ENCODE measurements at regions not wholly inside any gene's neighbourhood (a gene's known extent, or its start where the extent isn't known, plus 50 kb on each side); places are given as distances from the start of the nearest gene placed in this dataset.

- Mint-ChIP-seq H3K9me3 (peaks cover 3% of the 10 kb centered on the region), H3K27ac (no peak overlapping the region), H3K4me1 (peaks cover 6% of the 10 kb centered on the region), H3K36me3 (no peaks in the 10 kb centered on the region), H3K27me3 (peaks cover 2% of the 10 kb centered on the region), H3K4me3 (no peak overlapping the region)
- ATAC-seq (ENCODE audit: low read depth) (no peak), DNase-seq (ENCODE audit: low spot score in 2 of 2) (no peak)
Observed at GRCh38 chr2:5939553-5939952, 247.4 kb downstream of the SOX11 start.

GRCh38 chr2:5940596-5941535 is 248.7 kb downstream of the SOX11 start:
- DNase-seq (ENCODE audit: low spot score in 2 of 2) (no peak), ATAC-seq (ENCODE audit: low read depth) (no peak)
- H3K4me1 Mint-ChIP-seq, result peaks cover 6% of the 10 kb centered on the region
- peaks cover 2% of the 10 kb centered on the region for H3K27me3 Mint-ChIP-seq
- H3K27ac Mint-ChIP-seq, result no peak overlapping the region
- no peaks in the 10 kb centered on the region for H3K36me3 Mint-ChIP-seq
- peaks cover 3% of the 10 kb centered on the region for H3K9me3 Mint-ChIP-seq
- no peak overlapping the region for H3K4me3 Mint-ChIP-seq

GRCh38 chr2:5942204-5942603 is 250.0 kb downstream of the SOX11 start:
- H3K9me3 Mint-ChIP-seq, result no peaks in the 10 kb centered on the region
- ATAC-seq (ENCODE audit: low read depth), result peak; percentile 83
- H3K27ac Mint-ChIP-seq, result no peak overlapping the region
- H3K36me3 Mint-ChIP-seq, result no peaks in the 10 kb centered on the region
- H3K27me3 Mint-ChIP-seq, result no peaks in the 10 kb centered on the region
- no peak for DNase-seq (ENCODE audit: low spot score in 2 of 2)
- H3K4me1 Mint-ChIP-seq, result peaks cover 6% of the 10 kb centered on the region
- H3K4me3 Mint-ChIP-seq, result no peak overlapping the region

- no peak overlapping the region for H3K27ac Mint-ChIP-seq
- no peak overlapping the region for H3K4me3 Mint-ChIP-seq
- H3K9me3 Mint-ChIP-seq, result no peaks in the 10 kb centered on the region
- H3K4me1 Mint-ChIP-seq, result peaks cover 6% of the 10 kb centered on the region
- ATAC-seq (ENCODE audit: low read depth), result no peak
- H3K27me3 Mint-ChIP-seq, result no peaks in the 10 kb centered on the region
- H3K36me3 Mint-ChIP-seq, result no peaks in the 10 kb centered on the region
- DNase-seq (ENCODE audit: low spot score in 2 of 2), result no peak
Observed at GRCh38 chr2:5945742-5946141, 253.6 kb downstream of the SOX11 start.

- Mint-ChIP-seq H3K9me3 (no peaks in the 10 kb centered on the region), H3K4me1 (peaks cover 6% of the 10 kb centered on the region), H3K4me3 (no peak overlapping the region), H3K27ac (no peak overlapping the region), H3K27me3 (no peaks in the 10 kb centered on the region), H3K36me3 (no peaks in the 10 kb centered on the region)
- ATAC-seq (ENCODE audit: low read depth), result no peak
- DNase-seq (ENCODE audit: low spot score in 2 of 2), result no peak
Observed at GRCh38 chr2:5946225-5947115, 254.3 kb downstream of the SOX11 start.

GRCh38 chr2:5950736-5951135 is 258.6 kb downstream of the SOX11 start:
- no peaks in the 10 kb centered on the region for H3K4me1 Mint-ChIP-seq
- ATAC-seq (ENCODE audit: low read depth), result no peak
- peaks cover 5% of the 10 kb centered on the region for H3K9me3 Mint-ChIP-seq
- no peak overlapping the region for H3K27ac Mint-ChIP-seq
- no peaks in the 10 kb centered on the region for H3K36me3 Mint-ChIP-seq
- H3K27me3 Mint-ChIP-seq, result no peaks in the 10 kb centered on the region
- H3K4me3 Mint-ChIP-seq, result no peak overlapping the region
- no peak for DNase-seq (ENCODE audit: low spot score in 2 of 2)

- peaks cover 8% of the 10 kb centered on the region for H3K9me3 Mint-ChIP-seq
- DNase-seq (ENCODE audit: low spot score in 2 of 2) (no peak), ATAC-seq (ENCODE audit: low read depth) (no peak)
- no peaks in the 10 kb centered on the region for H3K4me1 Mint-ChIP-seq
- no peak overlapping the region for H3K4me3 Mint-ChIP-seq
- no peak overlapping the region for H3K27ac Mint-ChIP-seq
- H3K27me3 Mint-ChIP-seq, result no peaks in the 10 kb centered on the region
- no peaks in the 10 kb centered on the region for H3K36me3 Mint-ChIP-seq
Observed at GRCh38 chr2:5951471-5951870, 259.3 kb downstream of the SOX11 start.

- ATAC-seq (ENCODE audit: low read depth), result no peak
- Mint-ChIP-seq H3K36me3 (no peaks in the 10 kb centered on the region), H3K4me3 (no peak overlapping the region)
Observed at GRCh38 chr2:5953525-5953924, 261.3 kb downstream of the SOX11 start.

GRCh38 chr2:5954509-5954908 is 262.3 kb downstream of the SOX11 start:
- Mint-ChIP-seq H3K27ac (no peak overlapping the region), H3K4me3 (no peak overlapping the region), H3K36me3 (no peaks in the 10 kb centered on the region)

More at GRCh38 chr2:5953525-5953924, 261.3 kb downstream of the SOX11 start:
- no peak for DNase-seq (ENCODE audit: low spot score in 2 of 2)
- Mint-ChIP-seq H3K9me3 (peaks cover 9% of the 10 kb centered on the region), H3K27me3 (no peaks in the 10 kb centered on the region), H3K27ac (no peak overlapping the region), H3K4me1 (no peaks in the 10 kb centered on the region)

GRCh38 chr2:5955921-5956320 is 263.7 kb downstream of the SOX11 start:
- no peaks in the 10 kb centered on the region for H3K36me3 Mint-ChIP-seq
- H3K27me3 Mint-ChIP-seq, result no peaks in the 10 kb centered on the region
- no peak overlapping the region for H3K27ac Mint-ChIP-seq
- H3K4me1 Mint-ChIP-seq, result no peaks in the 10 kb centered on the region
- no peak for DNase-seq (ENCODE audit: low spot score in 2 of 2)
- H3K9me3 Mint-ChIP-seq, result peaks cover 9% of the 10 kb centered on the region
- ATAC-seq (ENCODE audit: low read depth), result no peak
- H3K4me3 Mint-ChIP-seq, result no peak overlapping the region

More at GRCh38 chr2:5954509-5954908, 262.3 kb downstream of the SOX11 start:
- H3K9me3 Mint-ChIP-seq, result peaks cover 9% of the 10 kb centered on the region
- no peaks in the 10 kb centered on the region for H3K4me1 Mint-ChIP-seq
- DNase-seq (ENCODE audit: low spot score in 2 of 2), result no peak
- no peaks in the 10 kb centered on the region for H3K27me3 Mint-ChIP-seq
- ATAC-seq (ENCODE audit: low read depth), result no peak

- no peak for ATAC-seq (ENCODE audit: low read depth)
- no peaks in the 10 kb centered on the region for H3K4me1 Mint-ChIP-seq
- H3K27ac Mint-ChIP-seq, result no peak overlapping the region
- DNase-seq (ENCODE audit: low spot score in 2 of 2), result no peak
- H3K4me3 Mint-ChIP-seq, result no peak overlapping the region
- no peaks in the 10 kb centered on the region for H3K27me3 Mint-ChIP-seq
- H3K36me3 Mint-ChIP-seq, result no peaks in the 10 kb centered on the region
- H3K9me3 Mint-ChIP-seq, result peaks cover 4% of the 10 kb centered on the region
Observed at GRCh38 chr2:5959836-5960820, 267.9 kb downstream of the SOX11 start.

GRCh38 chr2:5967506-5967905 is 275.3 kb downstream of the SOX11 start:
- no peak for ATAC-seq (ENCODE audit: low read depth)
- no peak for DNase-seq (ENCODE audit: low spot score in 2 of 2)
- H3K4me3 Mint-ChIP-seq, result no peak overlapping the region
- no peaks in the 10 kb centered on the region for H3K9me3 Mint-ChIP-seq
- no peaks in the 10 kb centered on the region for H3K36me3 Mint-ChIP-seq
- no peaks in the 10 kb centered on the region for H3K4me1 Mint-ChIP-seq
- no peak overlapping the region for H3K27ac Mint-ChIP-seq
- no peaks in the 10 kb centered on the region for H3K27me3 Mint-ChIP-seq

GRCh38 chr2:5969303-5969702 is 277.1 kb downstream of the SOX11 start:
- Mint-ChIP-seq H3K27ac (no peak overlapping the region), H3K36me3 (no peaks in the 10 kb centered on the region), H3K4me3 (no peak overlapping the region), H3K4me1 (no peaks in the 10 kb centered on the region), H3K9me3 (no peaks in the 10 kb centered on the region), H3K27me3 (no peaks in the 10 kb centered on the region)
- DNase-seq (ENCODE audit: low spot score in 2 of 2) (no peak), ATAC-seq (ENCODE audit: low read depth) (no peak)

All from memory B cell (primary cell).